ACC112 (cell line): ENCODE measurements at regions not wholly inside any gene's neighbourhood (a gene's known extent, or its start where the extent isn't known, plus 50 kb on each side); places are given as distances from the start of the nearest gene placed in this dataset.

Experiments used
- H2AFZ ChIP-seq: fragments of 200-600 bp; sonication (generic); one replicate; pipeline ENCODE4 v1.6.0; 2017; ENCODE audit warnings: antibody characterized with exemption, low read length; ENCODE audit not compliant: unreplicated experiment
- H3K27ac ChIP-seq: fragments of 200-600 bp; sonication (generic); 2 replicates; pipeline ENCODE4 v1.5.1; 2014; ENCODE audit warnings: low read depth, mild to moderate bottlenecking, antibody characterized with exemption, low read length, moderate library complexity
- H3K27me3 ChIP-seq: fragments of 200-600 bp; sonication (generic); 2 replicates; pipeline ENCODE4 v1.6.1; 2014; ENCODE audit warnings: mild to moderate bottlenecking, antibody characterized with exemption, low read length, moderate library complexity, mixed read lengths; ENCODE audit not compliant: insufficient read depth
- H3K36me3 ChIP-seq: fragments of 200-600 bp; sonication (generic); 2 replicates; pipeline ENCODE4 v1.6.1; 2016; ENCODE audit warnings: mild to moderate bottlenecking, antibody characterized with exemption, low read length, moderate library complexity, mixed read lengths; ENCODE audit not compliant: insufficient read depth
- H3K4me1 ChIP-seq: fragments of 200-600 bp; sonication (generic); one replicate; pipeline ENCODE4 v1.6.1; 2016; ENCODE audit warnings: low read length, mixed read lengths; ENCODE audit not compliant: insufficient read depth, unreplicated experiment, control insufficient read depth
- H3K4me3 ChIP-seq: fragments of 200-600 bp; sonication (generic); 2 replicates; pipeline ENCODE4 v1.5.1; 2014; ENCODE audit warnings: mild to moderate bottlenecking, low read depth, low read length
- H3K79me2 ChIP-seq: fragments of 200-600 bp; sonication (generic); one replicate; pipeline ENCODE4 v1.6.0; 2016; ENCODE audit warnings: low read length; ENCODE audit not compliant: control insufficient read depth, unreplicated experiment, insufficient read depth

- Histone ChIP-seq H2AFZ (no peak overlapping the region), H3K27ac (no peak overlapping the region), H3K27me3 (no peaks in the 10 kb centered on the region), H3K79me2 (no peaks in the 10 kb centered on the region), H3K4me3 (no peak overlapping the region), H3K4me1 (no peaks in the 10 kb centered on the region), H3K36me3 (no peaks in the 10 kb centered on the region)
Measured at GRCh38 chr4:45120163-45120562, 393.8 kb upstream of the GNPDA2 start.

GRCh38 chr4:45119376-45119775 lies 393.0 kb upstream of the GNPDA2 start:
- Histone ChIP-seq H3K4me3 (no peak overlapping the region), H3K27ac (no peak overlapping the region), H3K79me2 (no peaks in the 10 kb centered on the region), H3K27me3 (no peaks in the 10 kb centered on the region), H3K36me3 (no peaks in the 10 kb centered on the region), H3K4me1 (no peaks in the 10 kb centered on the region), H2AFZ (no peak overlapping the region)

- Histone ChIP-seq H3K27ac (no peak overlapping the region), H3K27me3 (no peaks in the 10 kb centered on the region), H3K79me2 (no peaks in the 10 kb centered on the region), H3K4me3 (no peak overlapping the region), H2AFZ (no peak overlapping the region), H3K4me1 (no peaks in the 10 kb centered on the region), H3K36me3 (no peaks in the 10 kb centered on the region)
Measured at GRCh38 chr4:45102716-45103115, 376.4 kb upstream of the GNPDA2 start.

DNA sequence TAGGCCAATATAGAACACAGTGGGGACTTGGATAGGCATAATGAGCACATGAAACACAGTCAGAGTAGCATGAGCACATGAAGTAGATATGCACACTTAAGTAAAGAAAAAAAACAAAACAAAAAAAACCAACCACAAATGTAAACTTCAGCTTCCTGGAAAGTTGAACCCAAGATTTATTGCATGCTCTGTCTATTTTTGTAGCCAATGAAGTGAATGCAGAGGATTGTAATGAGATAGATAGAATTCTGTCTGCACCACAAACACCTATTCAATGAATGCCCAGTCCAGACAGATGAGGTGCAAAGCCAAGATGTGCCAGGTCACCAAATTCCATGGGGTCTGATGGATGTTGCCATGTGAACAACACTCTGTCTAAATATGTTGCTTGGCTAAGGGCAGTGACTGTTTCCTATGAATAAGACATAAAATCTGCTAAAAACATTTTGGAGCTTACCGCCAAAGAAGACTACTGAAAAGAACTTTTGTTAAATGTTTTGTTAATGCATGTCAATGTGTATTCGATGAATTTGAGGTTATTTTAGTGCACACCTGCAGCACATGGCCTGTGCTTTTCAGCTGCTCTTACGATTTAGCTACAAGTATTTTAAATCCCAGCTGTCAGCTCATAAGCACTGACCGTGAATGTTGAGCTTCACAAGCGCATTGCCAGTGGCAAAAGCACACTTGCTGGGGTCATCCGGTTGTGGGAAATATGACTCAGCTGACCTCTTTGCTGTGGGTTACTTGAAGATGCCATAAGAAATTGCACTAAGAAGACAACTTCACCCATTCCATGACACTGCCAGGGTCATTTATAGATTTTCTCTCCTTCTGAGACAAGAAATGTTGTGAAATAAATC lies 374.8 kb upstream of the GNPDA2 start:
- no peaks in the 10 kb centered on the region for H3K27me3 ChIP-seq
- H3K27ac ChIP-seq: no peak overlapping the region
- H3K4me3 ChIP-seq: no peak overlapping the region
- H2AFZ ChIP-seq: no peak overlapping the region
- H3K4me1 ChIP-seq: no peaks in the 10 kb centered on the region
- H3K79me2 ChIP-seq: no peaks in the 10 kb centered on the region
- H3K36me3 ChIP-seq: no peaks in the 10 kb centered on the region

- Histone ChIP-seq H2AFZ (no peak overlapping the region), H3K27ac (no peak overlapping the region), H3K27me3 (no peaks in the 10 kb centered on the region), H3K36me3 (no peaks in the 10 kb centered on the region), H3K79me2 (no peaks in the 10 kb centered on the region), H3K4me1 (no peaks in the 10 kb centered on the region), H3K4me3 (no peak overlapping the region)
Measured at GRCh38 chr4:45099471-45099870, 373.1 kb upstream of the GNPDA2 start.

DNA sequence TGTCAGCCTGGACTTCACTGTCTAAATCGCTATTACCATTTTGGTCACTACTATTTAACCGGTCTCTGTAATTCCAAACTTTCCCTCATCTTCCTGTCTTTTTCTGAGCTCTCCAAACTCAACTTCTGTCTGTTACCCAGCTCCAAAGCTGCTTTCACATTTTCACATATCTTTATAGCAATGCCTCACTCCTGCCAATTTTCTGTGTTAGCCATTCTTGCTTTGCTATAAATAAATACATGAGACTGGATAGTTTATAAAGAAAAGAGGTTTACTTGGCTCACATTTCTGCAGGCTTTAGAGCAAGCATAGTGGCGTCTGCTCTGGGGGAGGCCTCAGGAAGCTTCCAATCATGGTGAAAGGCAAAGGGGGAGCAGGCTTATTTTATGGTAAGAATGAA lies 368.3 kb upstream of the GNPDA2 start:
- Histone ChIP-seq H3K4me3 (no peak overlapping the region), H3K4me1 (no peaks in the 10 kb centered on the region), H2AFZ (no peak overlapping the region), H3K27me3 (no peaks in the 10 kb centered on the region), H3K36me3 (no peaks in the 10 kb centered on the region), H3K27ac (no peak overlapping the region), H3K79me2 (no peaks in the 10 kb centered on the region)

GRCh38 chr4:45082101-45082500 lies 355.7 kb upstream of the GNPDA2 start:
- H3K4me3 ChIP-seq: no peak overlapping the region
- H3K4me1 ChIP-seq: no peaks in the 10 kb centered on the region
- H3K79me2 ChIP-seq: no peaks in the 10 kb centered on the region
- no peak overlapping the region for H2AFZ ChIP-seq
- H3K27ac ChIP-seq: no peak overlapping the region
- no peaks in the 10 kb centered on the region for H3K27me3 ChIP-seq
- no peaks in the 10 kb centered on the region for H3K36me3 ChIP-seq

DNA sequence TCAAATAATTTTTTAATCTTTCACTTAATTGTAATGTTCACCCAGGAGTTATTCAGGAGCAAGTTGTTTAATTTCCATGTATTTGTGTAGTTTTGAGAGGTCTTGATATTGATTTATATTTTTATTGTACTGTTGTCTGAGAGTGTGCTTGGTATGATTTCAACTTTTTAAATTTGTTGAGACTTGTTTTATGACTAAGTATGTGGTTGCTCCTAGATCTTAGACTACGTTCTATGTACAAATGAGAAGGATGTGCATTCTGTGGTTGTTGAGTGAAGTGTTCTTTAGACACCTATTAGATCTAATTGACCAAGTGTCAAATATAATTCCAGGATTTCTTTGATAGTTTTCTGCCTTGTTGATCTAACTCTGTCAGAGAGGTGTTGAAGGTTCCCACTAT lies 353.3 kb upstream of the GNPDA2 start:
- H3K27me3 ChIP-seq: no peaks in the 10 kb centered on the region
- no peaks in the 10 kb centered on the region for H3K36me3 ChIP-seq
- no peak overlapping the region for H3K27ac ChIP-seq
- no peaks in the 10 kb centered on the region for H3K79me2 ChIP-seq
- no peaks in the 10 kb centered on the region for H3K4me1 ChIP-seq
- H3K4me3 ChIP-seq: no peak overlapping the region
- H2AFZ ChIP-seq: no peak overlapping the region

GRCh38 chr4:45078201-45078600 lies 351.8 kb upstream of the GNPDA2 start:
- no peak overlapping the region for H3K4me3 ChIP-seq
- no peaks in the 10 kb centered on the region for H3K27me3 ChIP-seq
- H3K79me2 ChIP-seq: no peaks in the 10 kb centered on the region
- H3K4me1 ChIP-seq: no peaks in the 10 kb centered on the region
- no peaks in the 10 kb centered on the region for H3K36me3 ChIP-seq
- H2AFZ ChIP-seq: no peak overlapping the region
- no peak overlapping the region for H3K27ac ChIP-seq

GRCh38 chr4:45072981-45073380 lies 346.6 kb upstream of the GNPDA2 start:
- H2AFZ ChIP-seq: no peak overlapping the region
- no peaks in the 10 kb centered on the region for H3K4me1 ChIP-seq
- H3K4me3 ChIP-seq: no peak overlapping the region
- H3K79me2 ChIP-seq: no peaks in the 10 kb centered on the region
- H3K27ac ChIP-seq: no peak overlapping the region
- H3K27me3 ChIP-seq: no peaks in the 10 kb centered on the region
- no peaks in the 10 kb centered on the region for H3K36me3 ChIP-seq

- Histone ChIP-seq H2AFZ (no peak overlapping the region), H3K27ac (no peak overlapping the region), H3K4me1 (no peaks in the 10 kb centered on the region), H3K27me3 (no peaks in the 10 kb centered on the region), H3K79me2 (no peaks in the 10 kb centered on the region), H3K36me3 (no peaks in the 10 kb centered on the region), H3K4me3 (no peak overlapping the region)
Measured at GRCh38 chr4:45064741-45065140, 338.4 kb upstream of the GNPDA2 start.
